Non-pigmented ciliary epithelial cell (primary cell): ENCODE measurements at regions not wholly inside any gene's neighbourhood (a gene's known extent, or its start where the extent isn't known, plus 50 kb on each side); places are given as distances from the start of the nearest gene placed in this dataset.

ENCODE experiments used
- DNase-seq: peaks from one replicate; pipeline ENCODE4 v3.0.0-alpha.2; 2010; ENCODE audit warnings: low read depth

DNA sequence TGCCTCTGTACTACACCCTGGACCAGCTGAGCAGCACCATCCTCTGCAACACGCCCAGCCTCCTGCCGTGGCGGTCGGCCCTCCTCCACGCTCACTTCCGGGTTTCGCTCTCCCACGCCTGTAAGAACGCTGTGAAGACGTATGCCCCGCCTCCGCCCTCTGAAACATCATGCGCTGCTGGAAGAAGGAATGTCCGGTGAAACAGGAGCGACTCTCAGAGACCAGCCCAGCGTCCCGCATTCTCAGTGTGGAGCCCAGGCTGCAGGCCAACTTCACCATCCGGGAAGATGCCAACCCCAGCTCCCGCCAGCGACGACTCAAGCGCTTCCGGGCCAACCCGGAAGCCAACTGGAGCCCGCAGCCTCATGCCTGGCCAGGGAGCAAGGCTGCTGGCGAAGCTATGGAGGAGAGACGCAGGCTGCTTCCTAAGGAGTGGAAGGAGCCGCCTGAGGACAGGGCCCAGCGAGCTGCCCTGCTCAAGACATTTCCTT is 186.1 kb upstream of the SLITRK2 start:
- no peak for DNase-seq

DNA sequence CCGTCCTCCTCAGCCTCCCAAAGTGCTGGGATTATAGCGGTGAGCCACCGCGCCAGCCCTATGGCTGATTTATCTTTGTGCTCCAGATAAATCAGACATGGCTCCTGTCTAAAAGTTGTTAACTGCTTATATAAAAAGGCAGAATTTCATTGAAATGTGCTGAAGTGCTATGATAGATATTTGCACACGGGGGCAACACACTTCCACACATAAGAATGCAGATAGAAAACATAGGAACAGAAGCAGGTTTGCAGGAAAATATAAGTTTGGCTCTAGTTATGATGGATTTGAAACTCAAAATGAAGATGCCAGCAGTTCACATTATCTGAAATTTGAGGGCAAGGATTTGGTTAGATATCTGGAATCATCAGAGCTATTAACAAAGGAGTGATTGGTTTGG is 163.1 kb upstream of the SLITRK2 start:
- DNase-seq = no peak

DNA sequence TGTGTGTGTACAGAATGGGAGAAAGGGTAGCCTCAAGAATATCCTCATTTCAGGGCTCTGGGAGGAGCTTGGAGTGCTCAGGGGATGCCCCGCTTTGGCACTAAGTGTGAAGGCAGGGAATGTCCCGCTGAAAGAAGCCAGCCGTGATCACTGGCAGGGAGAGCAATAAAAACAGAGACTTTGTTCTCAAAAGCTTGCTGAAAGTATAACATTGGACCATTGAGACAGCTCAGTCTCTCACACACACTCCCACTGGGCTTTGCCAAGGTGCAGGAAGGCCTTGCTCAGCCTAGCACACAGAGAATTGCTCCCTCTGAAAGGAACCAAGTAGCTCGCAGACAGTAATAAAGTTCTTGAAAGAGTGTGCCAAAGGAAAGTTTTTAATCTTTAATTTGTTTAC is 143.8 kb upstream of the SLITRK2 start:
- DNase-seq = no peak

DNA sequence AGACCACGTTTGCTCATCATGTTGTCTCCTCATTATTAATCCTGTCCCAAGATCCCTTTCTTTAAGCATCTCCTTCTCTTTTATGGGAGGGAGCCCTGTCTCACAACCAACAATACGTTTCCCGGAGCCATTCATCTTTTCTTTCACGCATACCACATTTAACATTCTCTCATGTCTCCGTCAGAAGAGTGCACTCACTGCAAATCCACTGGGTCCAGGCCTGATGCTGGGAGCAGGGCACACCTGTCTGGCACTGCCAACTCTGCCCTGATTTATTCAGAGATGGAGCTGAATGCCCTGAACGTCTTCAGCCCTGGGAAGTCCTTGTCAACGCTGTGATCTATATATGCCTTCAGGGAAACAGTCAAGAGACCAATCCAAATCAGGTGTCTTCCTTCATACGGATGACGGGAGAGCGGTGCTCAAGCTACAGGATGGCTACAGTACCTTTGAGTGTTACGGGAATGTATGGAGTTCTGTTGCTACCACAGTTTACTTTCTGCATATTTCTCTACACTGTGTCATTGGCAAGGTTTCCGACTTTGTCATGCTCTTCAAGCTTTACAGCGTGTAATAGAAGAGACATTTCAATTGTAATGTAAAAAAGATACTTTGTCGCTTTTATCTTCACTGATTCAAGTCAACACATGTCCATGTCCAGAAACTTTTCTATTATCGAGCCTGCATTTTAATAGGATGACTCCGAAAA is 140.4 kb upstream of the SLITRK2 start:
- DNase-seq = no peak

DNA sequence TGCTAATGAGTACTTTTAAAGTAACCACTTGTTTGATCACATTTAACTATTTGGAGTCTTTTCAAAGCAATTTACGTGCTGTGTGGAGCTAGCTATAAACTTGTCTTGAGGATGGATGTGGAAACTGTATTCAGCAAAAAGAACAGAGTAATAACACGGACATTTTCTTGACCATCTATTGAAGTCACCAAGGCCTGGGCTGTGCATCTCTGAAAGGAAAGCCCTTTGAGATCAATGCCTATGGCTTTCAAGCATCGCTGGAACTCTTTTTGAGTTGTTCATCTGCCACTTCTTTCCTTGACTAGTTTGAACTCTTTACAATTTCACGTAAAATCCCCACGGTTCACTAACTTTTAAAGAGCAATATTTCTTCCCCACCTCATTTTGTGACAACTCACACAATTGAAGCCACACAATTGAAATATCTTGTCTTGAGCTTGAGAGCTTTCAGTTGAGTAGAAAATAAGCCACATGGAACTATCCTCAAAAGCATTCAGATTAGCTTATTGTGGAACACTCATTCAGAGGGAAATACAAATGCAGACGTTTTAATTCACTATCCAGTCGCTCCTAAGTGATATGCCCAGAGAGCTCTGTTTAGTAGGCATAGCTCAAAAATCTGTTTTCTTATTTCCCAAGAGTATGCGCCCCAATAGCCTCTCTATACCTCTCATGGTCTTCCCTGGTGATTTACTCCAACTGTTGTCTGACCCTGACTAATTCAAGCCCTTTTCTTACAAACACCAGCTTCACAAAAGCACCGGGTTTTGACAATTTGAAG is 134.9 kb upstream of the SLITRK2 start:
- DNase-seq = no peak

DNA sequence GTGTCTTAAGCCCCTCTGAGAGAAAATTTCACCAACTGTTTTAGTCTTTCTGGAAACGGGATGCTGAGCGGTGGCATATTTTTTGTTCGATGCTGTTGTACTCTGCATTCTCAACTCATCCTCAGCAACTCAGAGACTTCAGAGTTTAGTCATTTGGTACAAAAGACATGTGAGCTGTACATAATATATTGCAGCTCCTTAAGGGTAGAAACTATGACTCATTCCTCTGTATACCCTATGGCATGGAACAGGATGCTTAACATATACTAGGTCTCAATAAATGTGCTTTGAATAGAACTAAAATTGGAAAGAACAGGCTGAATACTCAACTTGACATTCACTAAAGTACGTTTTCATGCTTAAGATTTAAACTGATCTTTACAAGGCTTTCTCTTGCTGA is 130.5 kb upstream of the SLITRK2 start:
- DNase-seq = no peak

DNA sequence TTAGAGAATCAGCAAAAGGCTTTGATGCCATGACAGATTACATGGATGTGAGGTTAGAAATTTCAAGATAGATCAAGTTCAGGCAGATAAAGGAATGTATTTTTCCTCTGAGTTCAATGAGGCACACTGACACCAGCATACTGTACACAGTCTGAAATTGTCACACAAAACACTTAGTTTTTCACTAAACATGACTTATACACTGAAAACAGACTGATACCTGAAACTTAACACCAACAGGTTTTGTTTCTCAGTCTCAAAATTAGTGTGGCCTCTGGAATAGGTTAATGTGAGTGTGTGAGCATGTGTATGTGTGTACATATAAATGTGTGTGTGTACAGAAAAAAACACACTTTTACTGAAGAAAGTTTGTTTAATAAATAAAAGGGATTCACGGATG is 129.9 kb upstream of the SLITRK2 start:
- DNase-seq = no peak

DNA sequence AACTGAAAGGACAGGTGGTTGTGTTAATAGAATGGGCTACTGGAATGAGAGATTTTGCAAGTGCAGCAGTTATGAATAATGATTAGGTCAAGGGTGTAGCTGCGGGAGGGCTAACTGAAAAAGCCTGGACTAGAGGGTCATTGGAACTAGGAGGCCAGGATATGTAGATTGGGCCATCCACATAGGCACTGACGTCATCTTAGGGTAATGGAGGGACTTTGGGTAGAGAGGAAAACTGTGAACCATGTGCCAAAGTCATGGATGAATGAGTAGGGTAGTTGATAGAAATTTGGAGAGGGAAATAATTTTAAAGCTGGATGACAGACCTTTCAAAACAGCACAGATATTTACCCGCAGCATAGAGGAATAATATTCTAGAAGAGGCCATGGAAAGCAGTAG is 123.6 kb upstream of the SLITRK2 start:
- no peak for DNase-seq

DNA sequence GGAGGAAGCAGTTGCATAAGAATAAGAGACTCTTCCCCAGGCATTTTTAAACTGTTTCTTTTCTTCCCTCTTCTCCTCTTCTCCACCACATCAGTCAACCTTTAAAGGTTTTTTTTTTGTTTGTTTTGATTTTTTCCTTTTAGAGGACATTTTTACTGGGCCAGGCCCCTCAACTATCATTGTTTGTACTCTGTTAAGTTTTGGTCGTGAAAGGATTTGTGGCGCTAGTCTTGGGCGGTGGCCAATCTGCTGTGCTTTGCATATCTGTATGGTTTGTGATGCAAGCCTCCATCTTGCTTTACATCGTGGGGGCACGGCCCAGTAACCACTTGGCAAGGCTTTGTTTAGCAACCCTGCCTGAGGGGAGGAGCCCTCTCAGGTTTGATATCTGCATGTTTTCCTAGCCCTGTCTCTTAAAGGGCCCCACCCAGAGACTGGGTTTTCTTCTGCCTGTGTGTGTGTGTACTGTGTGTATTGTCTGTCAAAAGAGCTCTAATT is 101.9 kb upstream of the SLITRK2 start:
- no peak for DNase-seq

DNA sequence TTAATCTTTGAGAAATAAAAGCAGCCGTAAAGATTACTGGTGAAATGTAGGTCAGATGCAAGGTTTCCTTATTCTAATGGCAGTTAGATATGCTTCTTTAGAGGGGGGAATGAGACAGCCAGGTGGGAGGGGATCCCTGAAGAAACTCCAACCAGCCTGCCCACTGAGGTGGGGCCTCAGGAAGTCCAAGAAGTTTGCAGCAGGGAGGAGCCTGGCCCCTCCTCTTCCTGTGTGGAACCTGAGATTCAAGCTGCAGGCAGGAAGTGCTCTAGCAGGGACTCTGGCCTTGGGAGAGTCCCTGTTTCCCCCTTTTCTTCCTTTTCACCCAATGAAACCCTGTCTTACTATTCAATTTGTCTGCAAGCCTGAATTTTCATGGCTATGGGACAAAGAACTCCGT is 101.4 kb upstream of the SLITRK2 start:
- no peak for DNase-seq

DNA sequence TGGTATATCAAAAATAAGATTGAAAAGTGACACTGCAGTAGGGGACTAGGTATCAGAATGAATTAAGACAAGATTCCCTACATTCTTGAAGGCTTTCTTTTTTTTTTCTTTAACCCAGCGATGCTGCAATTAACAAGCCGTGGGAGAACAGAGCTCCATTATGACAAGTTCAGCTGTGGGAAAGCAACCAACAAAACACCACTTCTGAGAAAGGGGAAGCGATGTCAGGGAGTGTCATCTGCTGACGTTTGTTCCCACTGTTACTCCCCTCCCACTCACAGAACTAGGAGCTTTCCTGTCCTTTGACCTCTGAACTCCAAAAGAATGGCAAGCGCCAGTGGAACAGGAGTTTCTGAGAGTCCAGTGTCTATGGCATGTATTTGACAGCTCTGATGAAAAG is 90.2 kb upstream of the SLITRK2 start:
- DNase-seq = no peak

DNA sequence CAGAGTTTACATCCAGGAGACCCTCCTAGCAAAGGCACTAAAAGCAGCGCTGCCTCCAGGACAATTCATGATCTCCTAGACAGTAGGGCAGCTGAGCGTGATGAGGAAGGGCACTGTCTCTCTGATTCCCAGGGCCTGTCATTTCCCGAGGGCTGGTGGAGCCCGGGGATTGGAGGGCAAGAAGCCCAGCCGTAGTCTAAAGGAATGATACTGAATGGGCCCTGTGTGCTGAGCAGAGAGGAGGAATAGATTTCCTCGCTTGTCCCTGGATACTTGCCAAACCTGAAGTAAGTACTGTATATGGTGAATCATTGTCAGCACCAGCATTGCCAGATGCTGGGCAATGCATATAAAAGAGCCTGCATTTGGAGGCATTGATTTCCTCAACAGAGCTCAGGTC is 88.0 kb upstream of the SLITRK2 start:
- DNase-seq = peak; percentile 4

DNA sequence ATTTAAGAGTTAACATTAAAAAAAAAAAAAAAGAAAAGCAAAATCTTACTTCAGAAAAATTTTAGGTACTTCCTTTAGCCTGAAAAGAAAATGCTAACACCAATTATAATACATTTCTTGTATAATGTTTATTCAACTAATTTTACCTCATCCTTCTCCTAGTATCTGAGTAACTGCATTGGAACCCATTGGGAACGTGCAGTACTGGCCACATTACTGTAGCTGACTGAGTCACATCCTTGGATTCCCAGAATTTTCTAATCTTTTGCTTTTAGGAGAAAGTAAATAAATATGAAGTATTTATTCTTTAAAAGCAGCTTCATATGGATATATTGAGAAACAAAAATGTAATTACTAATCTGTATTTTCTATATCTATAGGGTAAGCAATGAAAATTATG is 82.6 kb upstream of the SLITRK2 start:
- DNase-seq = peak; percentile 3

DNA sequence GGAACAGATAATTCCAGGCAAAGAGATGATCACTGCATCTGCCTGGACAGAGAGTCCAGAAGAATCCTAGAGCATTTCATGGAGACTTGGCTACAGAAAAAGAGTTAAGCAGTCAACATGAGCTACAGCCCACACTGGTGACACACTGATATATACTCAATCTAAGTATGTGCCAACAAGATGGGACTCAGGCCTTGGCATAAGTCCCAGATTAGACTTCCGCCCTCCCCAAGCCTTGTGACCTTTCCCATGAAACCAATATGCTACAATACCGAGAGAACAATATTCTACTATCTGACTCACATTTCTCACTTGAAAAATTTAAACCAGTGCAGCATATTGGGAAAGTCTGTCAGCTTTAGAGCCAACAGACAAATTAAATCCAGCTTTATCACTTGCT is 65.7 kb upstream of the SLITRK2 start:
- DNase-seq = peak; percentile 1
